Parathyroid adenoma (tissue), 2 donors: ENCODE measurements at regions not wholly inside any gene's neighbourhood (a gene's known extent, or its start where the extent isn't known, plus 50 kb on each side); places are given as distances from the start of the nearest gene placed in this dataset.
"Not testable (repeated sequence)": the region's sequence is repeated elsewhere in the genome, so short reads cannot be mapped to it uniquely, and the experiment has no call there.

Experiments used
- H2AFZ ChIP-seq: fragments of 300-600 bp; sonication (generic); one replicate; pipeline ENCODE4 v1.7.0; 2017; ENCODE audit warnings: antibody characterized with exemption, mild to moderate bottlenecking
- H3K27ac ChIP-seq: fragments of 300-600 bp; sonication (generic); one replicate; pipeline ENCODE4 v1.7.0; 2017
- H3K27me3 ChIP-seq: fragments of 300-600 bp; sonication (generic); one replicate; pipeline ENCODE4 v1.7.0; 2017; ENCODE audit warnings: low read length; ENCODE audit not compliant: control insufficient read depth, insufficient read depth
- H3K36me3 ChIP-seq: fragments of 300-600 bp; sonication (generic); one replicate; pipeline ENCODE4 v1.7.0; 2017; ENCODE audit warnings: low read length; ENCODE audit not compliant: control insufficient read depth, insufficient read depth
- H3K4me1 ChIP-seq: fragments of 300-600 bp; sonication (generic); one replicate; pipeline ENCODE4 v1.7.0; 2017; ENCODE audit warnings: control low read depth
- H3K4me2 ChIP-seq: fragments of 300-600 bp; sonication (generic); one replicate; pipeline ENCODE4 v1.7.0; 2017; ENCODE audit warnings: low read length
- H3K4me3 ChIP-seq: fragments of 300-600 bp; sonication (generic); one replicate; pipeline ENCODE4 v1.7.0; 2017; ENCODE audit warnings: low read depth, low read length
- H3K79me2 ChIP-seq: fragments of 300-600 bp; sonication (generic); one replicate; pipeline ENCODE4 v1.7.0; 2017; ENCODE audit warnings: control low read depth
- H3K9ac ChIP-seq: fragments of 300-600 bp; sonication (generic); one replicate; pipeline ENCODE4 v1.7.0; 2017; ENCODE audit warnings: mild to moderate bottlenecking
- H3K9me3 ChIP-seq: fragments of 300-600 bp; sonication (generic); one replicate; pipeline ENCODE4 v1.7.0; 2017; ENCODE audit warnings: low read length; ENCODE audit not compliant: control insufficient read depth
- TF ChIP-seq, protein P1 (sequence below): fragments of 300-600 bp; sonication (generic); IDR thresholded peaks from one replicate; pipeline ENCODE4 v1.7.0; 2017; ENCODE audit warnings: antibody characterized with exemption, mild to moderate bottlenecking
- donor health status: primary hyperparathyroidism.

DNA sequence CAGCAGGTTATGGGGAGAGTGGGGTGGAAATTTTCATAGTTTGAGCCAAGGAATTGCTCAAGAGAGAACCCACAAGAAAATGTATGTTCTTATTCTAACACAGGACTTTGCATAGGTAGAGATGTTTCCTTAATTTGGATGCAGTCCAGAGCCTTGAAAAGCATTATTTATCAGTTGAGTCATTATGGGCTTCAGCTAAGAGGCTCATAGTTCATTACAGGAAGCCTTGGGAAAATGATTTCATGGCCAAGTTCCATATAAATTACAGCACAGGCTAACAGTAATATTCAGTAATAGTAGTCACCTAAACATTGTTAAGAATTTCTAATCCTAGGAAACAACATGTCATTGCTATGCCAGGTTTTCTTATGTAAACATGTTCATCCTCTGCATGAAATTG is 131.1 kb upstream of the PTPRZ1 start:
- H3K4me3 ChIP-seq, result no peak overlapping the region
- H2AFZ ChIP-seq, result no peak overlapping the region
- H3K27me3 ChIP-seq, result no peaks in the 10 kb centered on the region
- no peaks in the 10 kb centered on the region for H3K4me1 ChIP-seq
- TF ChIP-seq, protein P1, sequence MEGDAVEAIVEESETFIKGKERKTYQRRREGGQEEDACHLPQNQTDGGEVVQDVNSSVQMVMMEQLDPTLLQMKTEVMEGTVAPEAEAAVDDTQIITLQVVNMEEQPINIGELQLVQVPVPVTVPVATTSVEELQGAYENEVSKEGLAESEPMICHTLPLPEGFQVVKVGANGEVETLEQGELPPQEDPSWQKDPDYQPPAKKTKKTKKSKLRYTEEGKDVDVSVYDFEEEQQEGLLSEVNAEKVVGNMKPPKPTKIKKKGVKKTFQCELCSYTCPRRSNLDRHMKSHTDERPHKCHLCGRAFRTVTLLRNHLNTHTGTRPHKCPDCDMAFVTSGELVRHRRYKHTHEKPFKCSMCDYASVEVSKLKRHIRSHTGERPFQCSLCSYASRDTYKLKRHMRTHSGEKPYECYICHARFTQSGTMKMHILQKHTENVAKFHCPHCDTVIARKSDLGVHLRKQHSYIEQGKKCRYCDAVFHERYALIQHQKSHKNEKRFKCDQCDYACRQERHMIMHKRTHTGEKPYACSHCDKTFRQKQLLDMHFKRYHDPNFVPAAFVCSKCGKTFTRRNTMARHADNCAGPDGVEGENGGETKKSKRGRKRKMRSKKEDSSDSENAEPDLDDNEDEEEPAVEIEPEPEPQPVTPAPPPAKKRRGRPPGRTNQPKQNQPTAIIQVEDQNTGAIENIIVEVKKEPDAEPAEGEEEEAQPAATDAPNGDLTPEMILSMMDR, result no peak
- no peaks in the 10 kb centered on the region for H3K79me2 ChIP-seq
- no peak overlapping the region for H3K9ac ChIP-seq
- H3K4me2 ChIP-seq, result no peak overlapping the region
- H3K27ac ChIP-seq, result no peak overlapping the region
- no peaks in the 10 kb centered on the region for H3K9me3 ChIP-seq
- H3K36me3 ChIP-seq, result no peaks in the 10 kb centered on the region

DNA sequence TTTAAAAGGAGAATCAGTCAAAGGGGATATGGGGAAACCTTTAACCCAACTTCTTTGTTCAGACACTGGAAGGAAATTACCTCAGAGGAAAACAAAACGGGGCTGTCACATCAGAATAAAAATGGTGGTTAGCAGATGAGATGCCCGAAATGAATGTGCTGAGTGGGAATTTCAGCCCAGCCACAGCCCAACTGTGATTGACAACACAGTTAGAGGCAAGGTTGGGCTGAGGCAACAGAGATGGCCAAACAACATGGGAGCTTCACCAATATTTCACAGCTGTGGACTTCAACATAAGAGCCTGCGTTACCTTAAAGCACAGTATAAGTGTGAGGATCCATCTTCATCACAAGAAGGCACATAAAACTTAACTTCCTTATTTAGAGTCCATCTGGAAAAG is 133.5 kb upstream of the PTPRZ1 start:
- Histone ChIP-seq H3K4me2 (no peak overlapping the region), H3K27me3 (no peaks in the 10 kb centered on the region), H3K9ac (no peak overlapping the region), H3K4me3 (no peak overlapping the region), H2AFZ (no peak overlapping the region), H3K9me3 (no peaks in the 10 kb centered on the region), H3K27ac (no peak overlapping the region), H3K4me1 (no peaks in the 10 kb centered on the region), H3K79me2 (no peaks in the 10 kb centered on the region), H3K36me3 (no peaks in the 10 kb centered on the region)
- TF ChIP-seq, protein P1, result no peak

DNA sequence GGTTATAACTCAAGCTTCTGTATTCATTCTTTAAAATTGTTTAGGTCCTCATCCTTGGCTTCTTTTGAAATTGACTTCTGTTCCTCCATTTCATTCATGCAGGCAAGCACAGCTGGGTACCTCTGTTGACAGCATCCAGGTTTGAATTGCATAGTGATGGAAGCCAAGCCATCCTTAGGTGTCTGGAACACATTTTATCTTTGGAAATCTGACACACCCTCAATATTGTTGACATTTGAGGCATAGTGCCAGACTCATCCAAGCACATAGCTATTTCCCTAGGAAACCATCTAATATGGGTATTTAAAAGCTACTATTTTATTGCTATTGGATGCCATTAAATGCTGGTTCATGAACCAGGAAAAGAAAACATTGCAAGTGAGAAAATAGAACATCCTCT is 142.1 kb upstream of the PTPRZ1 start:
- Histone ChIP-seq H3K9me3 (no peaks in the 10 kb centered on the region), H3K36me3 (no peaks in the 10 kb centered on the region), H3K27ac (no peak overlapping the region), H2AFZ (no peak overlapping the region), H3K4me3 (no peak overlapping the region), H3K27me3 (no peaks in the 10 kb centered on the region), H3K79me2 (no peaks in the 10 kb centered on the region), H3K9ac (no peak overlapping the region), H3K4me1 (no peaks in the 10 kb centered on the region), H3K4me2 (no peak overlapping the region)
- TF ChIP-seq, protein P1, result no peak

DNA sequence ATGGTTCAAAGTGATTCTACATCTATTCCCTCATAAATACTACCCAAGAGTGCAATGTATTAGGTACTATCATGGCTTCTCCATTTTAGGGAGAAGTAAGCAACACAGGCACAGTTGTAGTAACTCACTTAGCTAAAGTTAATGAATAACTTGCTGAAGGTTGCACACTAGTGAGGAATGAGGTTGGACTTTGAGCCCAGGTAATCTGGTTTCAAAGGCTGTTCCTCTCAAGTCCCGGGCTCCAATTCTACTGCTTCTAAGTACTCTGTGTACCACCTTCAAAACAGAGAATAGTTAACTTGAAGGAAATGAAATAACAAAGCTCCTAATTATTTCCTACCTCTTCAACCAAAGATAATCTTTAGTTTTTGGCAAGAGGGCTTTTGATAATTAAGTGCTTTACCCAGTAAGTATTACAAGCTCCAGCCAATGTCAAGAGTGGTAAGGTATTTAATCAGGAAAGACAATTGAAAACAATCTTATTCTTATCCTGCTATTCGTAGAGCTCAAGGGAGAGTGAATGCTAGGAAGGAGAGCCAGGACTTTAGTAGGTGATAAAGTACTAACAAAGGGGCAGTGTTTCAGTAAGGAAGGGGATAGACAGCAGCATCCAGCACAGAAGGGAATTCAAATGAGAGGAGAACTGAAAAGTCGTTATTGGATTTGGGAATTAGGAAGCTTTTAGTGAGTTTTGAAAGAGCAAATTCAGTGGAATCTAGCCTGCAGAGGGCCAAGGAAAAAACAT is 158.2 kb upstream of the PTPRZ1 start:
- no peak overlapping the region for H3K4me2 ChIP-seq
- H3K27me3 ChIP-seq, result no peaks in the 10 kb centered on the region
- no peaks in the 10 kb centered on the region for H3K36me3 ChIP-seq
- no peak overlapping the region for H3K9ac ChIP-seq
- no peaks in the 10 kb centered on the region for H3K9me3 ChIP-seq
- H3K79me2 ChIP-seq, result no peaks in the 10 kb centered on the region
- H3K27ac ChIP-seq, result no peak overlapping the region
- no peak overlapping the region for H2AFZ ChIP-seq
- TF ChIP-seq, protein P1, result no peak
- no peaks in the 10 kb centered on the region for H3K4me1 ChIP-seq
- no peak overlapping the region for H3K4me3 ChIP-seq

DNA sequence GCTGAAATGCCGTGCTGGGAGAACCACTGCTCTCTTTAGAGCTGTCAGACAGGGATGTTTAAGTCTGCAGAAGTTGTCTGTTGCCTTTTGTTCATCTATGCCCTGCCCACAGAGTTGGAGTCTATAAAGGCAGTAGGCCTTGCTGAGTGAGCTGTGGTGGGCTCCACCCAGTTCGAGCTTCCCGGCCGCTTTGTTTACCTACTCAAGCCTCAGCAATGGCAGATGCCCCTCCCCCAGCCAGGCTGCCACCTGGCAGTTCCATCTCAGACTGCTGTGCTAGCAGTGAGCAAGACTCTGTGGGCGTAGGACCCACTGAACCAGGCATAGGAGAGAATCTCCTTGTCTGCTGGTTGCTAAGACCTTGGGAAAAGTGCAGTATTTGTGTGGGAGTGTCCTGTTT is 160.0 kb upstream of the PTPRZ1 start:
- not testable (repeated sequence) for H3K4me1 ChIP-seq, H3K9me3 ChIP-seq, H3K4me2 ChIP-seq, H3K36me3 ChIP-seq, H3K4me3 ChIP-seq, H2AFZ ChIP-seq, H3K79me2 ChIP-seq, H3K27ac ChIP-seq, H3K9ac ChIP-seq, H3K27me3 ChIP-seq
